Retinal pigment epithelial cell (primary cell): ENCODE measurements at regions not wholly inside any gene's neighbourhood (a gene's known extent, or its start where the extent isn't known, plus 50 kb on each side); places are given as distances from the start of the nearest gene placed in this dataset.
"Not testable (repeated sequence)": the region's sequence is repeated elsewhere in the genome, so short reads cannot be mapped to it uniquely, and the experiment has no call there.

ENCODE experiments used
- DNase-seq: peaks from one replicate; pipeline ENCODE4 v3.0.0-alpha.2; 2010; ENCODE audit warnings: low read depth
- H3K4me3 ChIP-seq: 2 replicates; pipeline ENCODE4 v1.5.1; 2011; ENCODE audit warnings: mild to moderate bottlenecking, low read length, control low read depth, moderate library complexity
- TF ChIP-seq, protein P1 (sequence below): conservative IDR thresholded peaks from 2 replicates; pipeline ENCODE4 v1.5.1; 2011; ENCODE audit warnings: low read depth, low read length, control low read depth, inconsistent platforms

GRCh38 chr3:127493924-127494646, 96.4 kb downstream of the TPRA1 start:
- H3K4me3 ChIP-seq, result no peak overlapping the region
- TF ChIP-seq, protein P1, sequence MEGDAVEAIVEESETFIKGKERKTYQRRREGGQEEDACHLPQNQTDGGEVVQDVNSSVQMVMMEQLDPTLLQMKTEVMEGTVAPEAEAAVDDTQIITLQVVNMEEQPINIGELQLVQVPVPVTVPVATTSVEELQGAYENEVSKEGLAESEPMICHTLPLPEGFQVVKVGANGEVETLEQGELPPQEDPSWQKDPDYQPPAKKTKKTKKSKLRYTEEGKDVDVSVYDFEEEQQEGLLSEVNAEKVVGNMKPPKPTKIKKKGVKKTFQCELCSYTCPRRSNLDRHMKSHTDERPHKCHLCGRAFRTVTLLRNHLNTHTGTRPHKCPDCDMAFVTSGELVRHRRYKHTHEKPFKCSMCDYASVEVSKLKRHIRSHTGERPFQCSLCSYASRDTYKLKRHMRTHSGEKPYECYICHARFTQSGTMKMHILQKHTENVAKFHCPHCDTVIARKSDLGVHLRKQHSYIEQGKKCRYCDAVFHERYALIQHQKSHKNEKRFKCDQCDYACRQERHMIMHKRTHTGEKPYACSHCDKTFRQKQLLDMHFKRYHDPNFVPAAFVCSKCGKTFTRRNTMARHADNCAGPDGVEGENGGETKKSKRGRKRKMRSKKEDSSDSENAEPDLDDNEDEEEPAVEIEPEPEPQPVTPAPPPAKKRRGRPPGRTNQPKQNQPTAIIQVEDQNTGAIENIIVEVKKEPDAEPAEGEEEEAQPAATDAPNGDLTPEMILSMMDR, result no peak
- DNase-seq, result no peak

GRCh38 chr3:127492426-127492825, 98.1 kb downstream of the TPRA1 start:
- DNase-seq, result no peak
- no peak overlapping the region for H3K4me3 ChIP-seq
- TF ChIP-seq, protein P1, result no peak

GRCh38 chr3:127491909-127492308, 98.6 kb downstream of the TPRA1 start:
- no peak overlapping the region for H3K4me3 ChIP-seq
- no peak for DNase-seq
- TF ChIP-seq, protein P1, result no peak

GRCh38 chr3:127491323-127491722, 99.2 kb downstream of the TPRA1 start:
- TF ChIP-seq, protein P1, result no peak
- H3K4me3 ChIP-seq, result no peak overlapping the region

DNA sequence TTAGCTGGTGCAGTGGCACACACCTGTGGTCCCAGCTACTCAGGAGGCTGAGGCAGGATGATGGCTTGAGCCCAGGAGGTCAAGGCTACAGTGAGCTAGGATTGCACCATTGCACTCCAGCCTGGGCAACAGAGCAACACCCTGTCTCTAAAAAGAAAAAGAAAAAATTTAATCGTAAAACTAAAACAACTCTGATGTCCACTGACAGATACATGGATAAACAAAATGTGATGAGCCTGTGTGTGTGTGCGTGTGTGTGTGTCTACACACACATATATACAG, 99.6 kb downstream of the TPRA1 start:
- not testable (repeated sequence) for DNase-seq, H3K4me3 ChIP-seq

More at GRCh38 chr3:127491323-127491722, 99.2 kb downstream of the TPRA1 start:
- DNase-seq, result no peak

DNA sequence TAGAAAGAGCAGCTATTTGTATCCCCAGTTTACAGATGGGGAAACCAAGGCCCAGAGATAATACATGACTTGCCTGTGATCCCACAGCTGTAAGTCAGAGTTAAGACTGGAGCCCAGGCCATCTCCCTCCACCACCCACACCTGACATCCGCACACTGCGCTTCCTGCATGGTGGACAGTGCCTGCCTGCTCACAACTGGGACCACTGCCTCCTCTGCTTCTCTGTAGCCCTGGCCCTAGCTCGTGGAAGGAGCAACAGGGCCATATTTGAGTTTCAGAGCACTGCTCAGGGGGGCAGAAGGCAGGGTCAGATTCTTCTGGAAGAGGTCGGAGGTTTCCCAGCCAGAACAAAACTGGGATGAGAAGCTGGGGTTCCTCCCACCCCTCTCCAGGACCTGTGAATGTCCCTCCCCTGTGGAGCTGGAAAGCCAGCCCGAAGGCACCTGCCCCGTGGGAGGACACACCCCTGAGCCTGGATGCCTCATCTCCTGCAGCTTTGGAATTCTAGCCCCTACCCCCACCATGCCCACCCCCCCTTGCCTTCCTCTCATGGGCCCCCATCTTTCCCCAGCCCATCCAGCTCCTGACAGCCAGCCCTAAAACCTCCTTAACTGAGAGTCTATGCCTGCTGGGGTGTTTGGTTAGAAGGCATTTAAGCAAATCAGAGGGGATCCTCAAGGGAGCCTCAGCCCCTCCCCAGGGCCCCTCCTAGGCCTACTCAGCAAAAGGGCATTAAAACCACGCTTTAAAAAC, 100.1 kb downstream of the TPRA1 start:
- TF ChIP-seq, protein P1, result no peak
- no peak for DNase-seq
- no peak overlapping the region for H3K4me3 ChIP-seq

DNA sequence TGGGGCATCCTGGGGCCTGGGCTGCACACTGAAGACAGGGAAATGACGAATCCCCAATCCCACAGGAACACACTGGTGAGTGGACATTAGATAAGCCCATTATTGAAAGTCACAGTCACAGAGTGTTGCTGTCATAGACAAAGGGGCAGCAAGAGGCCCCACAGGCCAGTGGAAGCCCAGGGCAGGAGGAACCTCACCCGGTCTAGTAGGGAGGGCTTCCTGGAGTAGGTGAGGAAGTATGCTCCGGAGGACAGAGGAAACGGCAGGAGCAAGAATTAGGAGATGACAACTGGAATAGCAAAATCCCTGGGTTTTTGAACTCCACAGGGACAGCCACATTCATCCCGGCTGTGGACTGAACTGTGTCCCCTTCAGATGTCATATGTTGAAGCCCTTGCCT, 101.2 kb downstream of the TPRA1 start:
- H3K4me3 ChIP-seq, result no peak overlapping the region
- DNase-seq, result no peak
- TF ChIP-seq, protein P1, result no peak
